ENCODE measurements at regions not wholly inside any gene's neighbourhood (a gene's known extent, or its start where the extent isn't known, plus 50 kb on each side); places are given as distances from the start of the nearest gene placed in this dataset.

DNA sequence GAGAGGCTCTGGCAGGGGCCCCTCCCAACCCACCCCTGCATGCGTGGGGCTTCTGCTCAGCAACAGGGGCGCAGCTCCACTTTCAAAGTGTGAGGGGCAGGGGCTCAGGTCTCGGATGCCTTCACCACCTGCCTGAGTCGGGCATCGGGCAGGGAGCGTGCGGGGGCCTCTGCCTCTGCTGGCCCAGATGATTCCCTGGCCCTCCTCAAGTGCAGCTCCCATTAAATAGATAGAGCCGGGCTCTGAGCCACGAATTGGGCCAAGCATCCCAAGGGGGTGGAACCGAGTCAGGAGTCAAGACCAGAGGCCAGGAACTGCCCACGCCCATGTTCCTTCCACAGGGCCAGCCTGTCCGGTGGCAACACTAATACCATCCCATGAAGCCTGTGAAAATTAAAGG, 108.9 kb upstream of the FAM20C start:
- FAIRE-seq (no peak), DNase-seq (ENCODE audit: insufficient read length, low spot score) (no peak)

DNA sequence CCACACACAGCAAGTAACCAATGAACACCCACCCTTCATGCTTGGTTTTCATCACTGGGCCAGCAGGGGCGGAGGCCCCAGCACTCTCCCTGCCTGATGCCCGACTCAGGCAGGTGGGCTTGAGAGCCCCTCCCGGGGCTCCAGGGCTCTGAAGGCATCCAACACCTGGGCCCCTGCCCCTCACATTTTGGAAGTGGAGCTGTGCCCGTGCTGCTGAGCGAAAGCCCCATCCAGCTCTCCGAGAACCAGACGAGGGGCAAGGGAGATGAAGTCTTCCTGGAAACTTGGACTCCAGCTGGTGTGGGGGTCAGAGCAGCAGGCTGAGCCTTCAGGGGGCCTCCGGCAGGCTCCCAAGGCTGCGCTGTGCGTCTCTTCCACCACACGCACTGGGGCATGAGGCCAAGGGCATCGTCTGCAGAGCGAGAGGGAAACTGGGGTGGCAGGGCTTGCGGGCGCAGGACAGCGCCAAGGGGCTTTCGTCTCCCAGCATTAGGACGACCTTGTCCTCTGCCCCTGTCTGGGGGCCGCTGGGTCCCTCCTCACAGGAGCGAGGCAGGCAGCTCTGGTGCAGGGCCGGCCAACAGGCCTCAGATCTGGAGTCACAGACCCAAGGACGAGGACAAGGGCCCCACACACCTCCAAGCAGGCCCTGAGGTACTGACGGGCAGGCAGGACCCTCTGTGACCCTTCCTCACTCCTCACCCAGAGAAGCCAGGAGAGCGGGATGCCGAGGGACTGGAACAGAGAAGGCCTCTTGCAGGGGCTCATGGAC, 108.3 kb upstream of the FAM20C start:
- FAIRE-seq, result no peak

DNA sequence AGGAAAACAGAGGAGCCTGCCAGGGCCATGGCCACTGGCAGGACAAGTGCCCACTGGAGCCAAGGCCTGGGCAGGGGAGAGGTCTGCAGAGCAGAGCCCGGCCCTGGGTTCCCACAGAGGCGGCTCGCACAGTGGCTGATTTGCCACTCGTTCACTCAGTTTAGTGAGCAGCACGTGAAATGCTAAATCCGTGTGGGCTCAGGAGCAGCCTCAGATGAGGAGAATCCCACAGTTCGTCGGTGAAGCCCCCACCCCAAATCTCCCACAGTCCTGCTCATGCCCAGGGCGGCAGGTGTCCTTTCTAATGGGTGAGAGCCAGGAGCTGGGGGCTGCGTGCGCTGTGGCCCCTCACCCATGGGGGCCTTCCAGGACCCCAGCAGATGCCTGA, 107.7 kb upstream of the FAM20C start:
- no peak for FAIRE-seq
- no peak for DNase-seq (ENCODE audit: insufficient read length, low spot score)

More for the DNA sequence above, 108.3 kb upstream of the FAM20C start:
- DNase-seq (ENCODE audit: insufficient read length, low spot score), result no peak

DNA sequence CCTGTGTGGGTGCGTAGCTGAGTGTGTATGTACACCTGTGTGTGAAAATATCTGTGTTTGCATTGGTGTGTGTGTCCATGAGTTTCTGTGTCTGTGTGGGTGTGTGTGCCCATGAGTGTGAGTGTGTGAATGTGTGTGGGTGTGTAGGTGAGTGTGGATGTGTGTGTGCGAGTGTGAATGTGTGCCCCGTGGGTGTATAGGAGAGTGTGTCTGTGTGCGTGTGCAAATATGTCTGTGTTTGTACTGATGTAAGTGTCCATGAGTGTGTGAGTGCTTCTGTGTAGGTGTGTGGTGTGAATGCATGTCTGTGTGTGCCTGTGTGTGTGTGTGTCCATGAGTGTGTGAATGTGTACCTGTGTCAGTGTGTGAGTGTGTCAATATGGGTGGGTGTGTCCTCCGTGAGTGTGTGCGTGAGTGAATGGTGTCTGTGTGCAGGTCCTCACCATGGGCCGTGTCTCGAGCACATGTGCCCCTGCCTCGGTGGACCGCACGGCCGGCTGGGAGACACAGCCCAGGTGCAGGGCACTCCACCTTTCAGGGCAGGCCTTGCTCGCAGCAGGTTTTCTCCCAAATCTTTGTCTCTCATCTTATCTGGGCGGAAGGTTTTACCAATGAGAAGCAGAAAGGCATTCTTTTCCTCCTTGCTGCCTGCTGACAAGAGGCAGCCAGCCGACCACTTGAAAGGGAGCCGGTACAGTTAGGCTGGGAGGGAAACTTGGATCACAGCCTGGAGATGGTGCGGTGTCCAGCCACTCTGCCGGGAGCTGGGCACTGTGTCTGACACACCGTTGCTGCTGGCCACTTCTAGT, 107.1 kb upstream of the FAM20C start:
- FAIRE-seq (no peak), DNase-seq (ENCODE audit: insufficient read length, low spot score) (no peak)

DNA sequence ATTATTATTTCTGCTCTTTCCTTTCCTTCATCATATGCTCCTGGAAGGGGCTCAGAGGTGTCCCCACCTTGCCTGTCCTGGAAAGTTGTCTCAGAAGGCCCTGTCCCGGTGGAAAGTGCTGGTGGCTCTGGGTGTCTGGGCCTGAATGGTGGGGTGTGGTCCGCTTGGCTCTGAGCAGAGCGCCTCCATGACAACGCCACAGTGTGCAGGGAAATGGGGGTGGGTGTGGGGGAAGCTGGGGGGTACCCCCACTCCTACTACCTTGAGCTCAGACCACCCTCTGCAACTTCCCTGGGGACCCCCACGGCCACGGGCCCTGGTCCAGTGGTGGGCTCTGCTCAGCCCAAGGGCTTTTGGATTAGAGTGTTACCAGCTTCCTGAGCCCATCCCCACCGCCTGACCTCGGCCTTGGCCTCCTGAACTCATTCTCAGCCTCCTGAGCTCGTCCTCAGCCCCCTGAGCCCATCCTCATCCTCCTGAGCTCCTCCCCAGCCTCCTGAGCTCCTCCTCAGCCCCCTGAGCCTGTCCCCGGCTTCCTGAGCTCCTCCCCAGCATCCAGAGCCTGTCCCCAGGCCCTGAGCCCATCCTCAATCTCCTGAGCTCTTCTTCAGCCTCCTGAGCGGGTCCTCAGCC, 106.4 kb upstream of the FAM20C start:
- FAIRE-seq, result no peak

GRCh38 chr7:86629-87028, 105.7 kb upstream of the FAM20C start:
- no peak for FAIRE-seq
- no peak for DNase-seq (ENCODE audit: insufficient read length, low spot score)

More for the DNA sequence above, 106.4 kb upstream of the FAM20C start:
- DNase-seq (ENCODE audit: insufficient read length, low spot score), result no peak

- DNase-seq (ENCODE audit: insufficient read length, low spot score), result no peak
- FAIRE-seq, result no peak
Observed at GRCh38 chr7:87047-87446, 105.3 kb upstream of the FAM20C start.

GRCh38 chr7:87671-88070, 104.7 kb upstream of the FAM20C start:
- FAIRE-seq (no peak), DNase-seq (ENCODE audit: insufficient read length, low spot score) (no peak)

GRCh38 chr7:88095-88926, 104.1 kb upstream of the FAM20C start:
- DNase-seq (ENCODE audit: insufficient read length, low spot score) (no peak), FAIRE-seq (no peak)

DNA sequence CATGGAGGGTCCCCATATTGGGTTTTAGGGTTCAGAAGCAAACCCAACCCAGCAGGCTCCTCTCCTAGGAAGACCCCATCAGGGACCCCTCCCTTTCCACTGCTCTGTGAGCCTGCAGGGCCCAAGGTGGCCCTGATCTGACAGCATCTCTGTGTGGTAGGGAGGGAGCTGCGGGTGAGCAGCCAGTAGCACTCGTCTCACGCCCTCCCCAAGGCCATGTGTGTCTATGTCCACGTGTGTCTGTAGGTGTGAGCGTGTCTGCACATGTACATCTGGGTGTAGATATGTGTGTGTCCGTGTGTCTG, 103.5 kb upstream of the FAM20C start:
- no peak for DNase-seq (ENCODE audit: insufficient read length, low spot score)

DNA sequence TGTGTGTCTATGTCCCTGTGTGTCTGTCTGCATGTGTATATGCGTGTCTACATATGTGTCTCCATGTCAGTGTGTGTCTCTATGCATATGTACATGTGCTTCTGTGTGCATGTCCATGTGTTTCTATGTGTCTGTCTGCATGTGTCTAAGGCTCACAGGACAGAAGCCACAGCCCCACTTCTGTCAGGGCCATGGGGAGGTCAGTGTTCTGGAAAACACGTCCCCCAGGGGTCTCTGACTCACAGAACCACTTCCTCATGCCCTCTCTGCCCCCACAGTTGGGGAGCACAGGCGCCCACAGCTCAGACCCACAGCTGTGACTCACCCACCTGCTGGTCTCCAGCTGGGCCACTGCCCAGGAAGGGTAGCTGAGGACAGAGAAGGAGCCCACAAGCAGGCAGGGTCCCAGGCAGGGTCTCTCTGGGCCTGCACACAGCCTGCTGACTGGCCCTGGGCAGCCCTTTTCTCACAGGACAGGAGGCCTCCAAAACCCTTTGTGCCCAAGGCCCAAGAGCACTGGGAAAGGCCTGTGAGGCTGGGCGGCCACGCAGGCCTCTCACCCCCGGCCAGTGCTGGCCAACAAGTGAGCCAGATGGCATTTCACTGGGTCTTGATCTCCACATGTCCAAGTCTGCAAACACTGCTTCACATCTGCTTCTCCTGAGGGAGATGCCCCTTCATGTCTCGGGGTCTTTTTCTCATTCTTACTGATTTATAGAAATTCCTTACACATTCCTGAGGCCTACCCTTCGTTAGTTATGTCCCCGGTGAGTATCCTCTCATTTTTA, 102.9 kb upstream of the FAM20C start:
- DNase-seq (ENCODE audit: insufficient read length, low spot score) (no peak), FAIRE-seq (no peak)

More for the DNA sequence above, 103.5 kb upstream of the FAM20C start:
- no peak for FAIRE-seq

DNA sequence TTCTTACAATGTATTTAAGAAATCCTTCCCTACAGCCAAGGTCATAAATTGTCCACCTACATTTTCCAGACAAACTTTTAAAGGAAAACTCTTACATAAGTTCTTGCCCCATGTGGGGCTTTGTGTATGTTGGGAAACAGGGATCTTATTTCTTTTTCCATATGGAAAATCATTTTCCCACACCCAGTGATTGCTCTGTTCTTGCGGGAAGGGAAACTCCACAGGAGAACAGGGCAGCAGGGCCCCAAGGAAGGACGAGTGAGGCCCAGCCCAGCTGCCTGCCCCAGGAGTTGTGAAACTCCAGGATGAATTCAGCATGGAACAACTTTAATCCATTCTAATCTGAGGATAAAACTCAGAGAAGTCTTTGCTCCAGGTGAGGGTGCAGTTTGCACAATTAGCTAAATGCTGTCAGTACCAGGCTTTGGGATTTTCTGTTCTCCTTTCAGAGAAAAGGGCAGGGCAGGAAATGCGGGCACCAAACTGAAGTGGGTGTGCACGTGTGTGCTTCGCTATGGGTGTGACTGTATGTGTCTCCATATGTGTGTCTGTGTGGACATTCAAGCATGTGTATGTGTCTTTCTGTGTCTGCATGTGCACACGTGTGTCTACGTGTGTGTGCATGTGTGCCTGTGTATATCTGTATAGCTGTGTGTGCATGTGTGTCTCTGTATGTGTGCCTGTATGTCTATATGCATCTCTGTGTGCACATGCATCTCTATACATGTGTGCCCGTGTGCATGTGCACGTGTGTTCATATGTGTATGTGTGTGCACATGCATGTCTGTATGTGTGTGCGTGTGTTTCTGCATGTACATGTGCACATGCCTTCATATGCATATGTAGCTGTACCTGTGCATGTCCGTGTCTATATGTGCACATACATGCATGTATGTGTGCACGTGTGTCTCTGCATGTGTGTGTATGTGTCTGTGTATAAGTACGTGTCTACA, 102.0 kb upstream of the FAM20C start:
- DNase-seq (ENCODE audit: insufficient read length, low spot score) (no peak), FAIRE-seq (no peak)

DNA sequence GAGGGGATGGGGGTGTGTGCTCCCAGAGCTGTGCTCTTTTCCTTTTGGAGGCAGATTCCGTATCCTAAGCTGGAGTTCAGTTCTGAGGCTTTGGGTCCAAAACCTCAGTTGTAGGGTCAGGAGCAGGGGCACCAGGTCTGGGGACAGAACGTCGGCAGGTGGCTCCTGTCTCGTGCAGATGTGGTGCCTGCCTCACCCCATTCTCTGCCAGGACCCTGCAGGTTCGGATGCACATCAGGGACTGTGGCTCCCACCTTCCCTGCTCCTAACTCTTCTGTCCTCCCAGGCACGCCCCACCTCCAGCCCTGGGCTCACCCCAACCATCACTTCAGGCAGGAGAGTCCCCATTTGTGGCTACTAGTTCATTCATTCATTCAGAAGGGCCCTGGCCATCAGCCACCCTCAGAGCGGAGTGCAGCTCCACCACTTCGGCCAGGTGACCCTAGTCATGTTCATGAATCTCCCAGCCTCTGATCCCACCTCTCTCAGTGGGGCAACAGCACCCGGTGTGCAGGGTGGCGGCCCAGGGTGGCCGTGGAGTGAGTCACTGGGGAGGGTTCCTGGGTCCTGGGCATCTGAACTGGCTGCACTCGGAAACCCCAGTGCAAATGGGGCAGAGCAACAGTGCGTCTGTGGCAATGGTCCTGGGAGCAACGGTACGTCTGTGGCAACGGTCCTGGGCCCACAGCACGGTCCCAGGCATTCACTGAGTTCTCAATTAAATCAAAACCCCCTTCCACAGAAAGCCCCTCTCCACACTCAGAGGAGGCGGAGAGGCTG, 100.8 kb upstream of the FAM20C start:
- FAIRE-seq (no peak), DNase-seq (ENCODE audit: insufficient read length, low spot score) (no peak)

DNA sequence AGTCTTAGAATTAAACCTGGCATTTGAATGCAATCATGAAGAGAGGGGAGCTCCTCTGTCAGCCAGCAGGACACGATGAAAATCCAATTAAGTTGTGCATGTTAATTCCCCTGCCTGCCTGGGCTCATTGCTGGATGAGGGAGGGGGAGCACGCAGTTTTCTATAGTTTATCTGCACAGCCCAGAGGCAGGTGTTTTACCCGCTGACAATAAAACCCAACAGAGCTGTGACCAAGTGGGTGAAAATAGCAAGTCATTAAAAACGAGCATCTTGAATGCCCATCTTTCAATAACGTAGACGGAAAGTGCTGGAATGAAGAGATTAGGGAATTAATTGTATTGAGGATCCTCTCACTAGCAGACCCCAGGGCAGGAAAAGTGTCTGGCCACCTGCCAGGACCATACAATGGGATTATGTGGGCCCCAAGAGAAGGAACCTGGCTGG, 100.1 kb upstream of the FAM20C start:
- FAIRE-seq (no peak), DNase-seq (ENCODE audit: insufficient read length, low spot score) (no peak)

DNA sequence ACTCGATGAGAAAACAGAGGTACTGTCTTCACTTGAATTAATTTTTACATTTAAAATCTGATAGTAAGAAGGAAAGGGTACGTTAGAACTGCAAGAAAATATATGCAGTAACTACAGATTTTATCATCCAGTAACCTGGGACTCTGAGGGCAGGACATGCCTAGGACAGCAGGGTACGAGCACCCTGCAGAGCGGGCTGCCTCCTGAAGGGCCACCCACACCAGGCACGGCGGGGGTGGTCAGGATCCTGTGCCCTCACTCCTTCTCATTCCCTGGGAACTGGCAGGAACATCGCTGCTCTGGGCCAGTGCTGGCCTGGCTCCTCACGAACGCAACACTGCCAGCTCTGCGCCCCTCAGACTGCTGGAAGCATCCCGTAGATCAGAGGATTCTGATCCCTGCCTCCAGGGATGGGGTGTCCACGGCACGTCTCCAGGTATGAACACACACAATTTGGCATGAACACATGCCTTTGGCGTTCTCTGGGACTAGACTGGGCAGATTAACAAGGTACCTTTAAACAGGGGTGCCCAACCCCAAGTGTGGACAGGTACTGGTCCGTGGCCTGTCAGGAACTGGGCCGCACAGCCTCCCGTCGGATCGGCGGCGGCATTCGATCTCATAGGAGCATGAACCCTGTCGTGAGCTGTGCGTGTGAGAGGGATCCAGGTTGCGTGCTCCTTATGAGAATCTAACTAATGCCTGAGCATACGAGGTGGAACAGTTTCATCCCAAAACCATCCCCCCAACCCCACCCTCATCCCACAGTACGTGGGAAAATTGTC, 99.3 kb upstream of the FAM20C start:
- no peak for FAIRE-seq
- DNase-seq (ENCODE audit: insufficient read length, low spot score), result no peak

DNA sequence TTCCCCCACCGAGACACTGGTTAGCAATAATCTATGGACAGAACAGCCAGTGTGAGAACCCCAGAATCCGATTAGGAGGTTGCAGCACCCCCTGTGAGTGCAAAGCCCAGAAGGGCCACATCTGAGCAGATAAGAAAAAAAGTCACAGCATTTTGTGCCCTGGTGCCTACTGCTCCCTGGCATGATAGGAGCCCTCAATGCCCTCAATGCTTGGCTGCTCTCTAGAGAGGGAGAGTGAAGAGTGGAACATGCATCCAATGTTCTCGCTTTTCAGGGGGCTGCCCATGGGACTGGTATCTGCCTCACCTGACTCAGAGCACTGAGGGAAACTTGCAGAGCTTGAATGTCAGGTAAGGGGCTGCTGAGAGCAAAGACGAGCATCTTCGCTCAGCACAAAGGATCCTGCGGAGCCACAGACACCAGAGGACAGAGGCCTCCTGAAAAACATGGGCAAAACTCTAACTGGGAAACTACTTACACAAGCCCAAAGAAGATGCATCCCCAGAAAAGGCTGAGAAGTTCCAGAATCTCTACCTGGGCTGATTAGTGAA, 98.0 kb upstream of the FAM20C start:
- DNase-seq (ENCODE audit: insufficient read length, low spot score), result no peak
- FAIRE-seq, result no peak

DNA sequence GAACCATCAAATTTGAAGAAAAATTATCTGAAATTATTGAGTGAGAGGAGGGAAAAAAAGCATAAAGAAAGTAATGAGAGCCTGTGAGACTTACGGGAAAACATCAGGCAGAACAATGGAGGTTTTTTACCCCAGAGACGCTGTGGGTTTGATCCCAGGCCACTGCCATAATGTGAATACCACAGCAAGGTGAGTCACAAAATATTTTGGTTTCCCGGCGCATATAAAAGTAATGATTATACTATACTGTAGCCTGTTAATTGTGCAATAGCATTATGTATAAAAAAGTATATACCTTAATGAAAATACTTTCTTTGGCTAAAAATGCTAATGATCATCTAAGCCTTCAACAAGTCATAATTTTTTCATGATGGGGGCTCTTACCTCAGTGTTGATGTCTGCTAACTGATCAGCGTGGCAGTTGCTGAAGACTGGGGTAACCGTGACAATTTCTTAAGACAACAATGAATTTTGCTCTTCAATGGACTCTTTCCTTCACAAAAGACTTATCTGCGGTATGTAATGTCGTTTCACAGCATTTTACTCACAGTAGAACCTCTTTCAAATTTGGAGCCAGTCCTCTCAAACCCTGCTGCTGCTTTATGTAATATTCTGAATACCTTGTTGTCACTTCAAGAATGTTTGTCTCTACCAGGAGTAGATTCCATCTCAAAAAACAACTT, 97.0 kb upstream of the FAM20C start:
- no peak for FAIRE-seq
- no peak for DNase-seq (ENCODE audit: insufficient read length, low spot score)

Data from GM19239 (cell line).